IPS-11a (cell line): ENCODE measurements at regions not wholly inside any gene's neighbourhood (a gene's known extent, or its start where the extent isn't known, plus 50 kb on each side); places are given as distances from the start of the nearest gene placed in this dataset.

Experiments
- H3K4me3 ChIP-seq: one replicate; pipeline ENCODE4 v1.5.1; 2013; ENCODE audit warnings: low read depth, low read length, control low read depth

DNA sequence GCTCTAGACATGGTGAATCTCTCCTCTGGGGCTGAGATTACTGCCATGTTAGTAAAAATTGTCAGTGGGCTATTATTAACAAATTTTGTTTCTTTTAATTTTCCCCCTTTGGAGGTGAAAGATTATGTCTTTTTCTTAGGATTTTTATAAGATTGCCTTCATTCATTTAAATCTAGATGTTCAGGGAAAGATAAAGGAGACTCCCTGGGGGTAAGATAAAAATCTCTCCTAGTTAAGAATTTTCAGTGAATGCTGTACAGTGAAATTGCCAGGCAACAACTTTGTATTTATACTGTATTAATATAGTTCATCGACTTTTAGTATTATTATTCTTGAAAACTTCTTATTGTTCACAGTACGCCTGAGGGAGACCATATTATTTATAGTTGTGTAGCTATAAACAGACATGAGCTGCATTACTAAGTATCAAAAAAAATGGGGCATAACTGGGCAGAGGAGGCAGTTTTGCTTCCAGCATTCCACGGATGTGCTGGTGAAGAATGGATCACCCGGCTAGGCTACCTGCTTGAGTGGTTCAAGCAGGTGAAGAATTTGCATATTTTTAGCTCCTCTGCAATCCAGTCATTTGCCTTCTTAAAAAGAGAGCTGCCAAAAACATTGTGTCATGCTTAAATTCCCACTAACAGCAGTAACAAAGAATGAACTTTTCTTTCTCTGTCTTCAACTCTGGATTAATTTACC, 552.1 kb downstream of the DNAJB9 start:
- H3K4me3 ChIP-seq: no peak overlapping the region

DNA sequence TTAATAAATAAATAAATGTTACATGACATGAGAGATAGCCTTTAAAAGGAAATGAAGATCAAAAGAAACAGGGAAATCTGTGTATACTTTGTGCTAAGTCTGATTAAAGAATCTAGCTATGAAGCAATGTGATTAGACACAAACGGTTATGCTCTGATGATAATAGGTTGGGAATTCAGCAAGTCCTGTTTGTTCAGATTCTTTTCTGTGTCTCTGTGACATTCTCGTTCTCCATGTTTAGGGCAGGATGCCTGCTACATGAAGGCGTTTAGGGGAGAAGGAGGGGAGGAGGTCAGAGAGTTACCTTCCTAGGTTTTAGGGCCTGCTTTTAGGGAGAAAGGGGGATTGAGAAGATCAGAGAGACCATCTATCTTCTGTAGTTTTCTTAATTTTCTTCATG, 555.3 kb downstream of the DNAJB9 start:
- no peak overlapping the region for H3K4me3 ChIP-seq

DNA sequence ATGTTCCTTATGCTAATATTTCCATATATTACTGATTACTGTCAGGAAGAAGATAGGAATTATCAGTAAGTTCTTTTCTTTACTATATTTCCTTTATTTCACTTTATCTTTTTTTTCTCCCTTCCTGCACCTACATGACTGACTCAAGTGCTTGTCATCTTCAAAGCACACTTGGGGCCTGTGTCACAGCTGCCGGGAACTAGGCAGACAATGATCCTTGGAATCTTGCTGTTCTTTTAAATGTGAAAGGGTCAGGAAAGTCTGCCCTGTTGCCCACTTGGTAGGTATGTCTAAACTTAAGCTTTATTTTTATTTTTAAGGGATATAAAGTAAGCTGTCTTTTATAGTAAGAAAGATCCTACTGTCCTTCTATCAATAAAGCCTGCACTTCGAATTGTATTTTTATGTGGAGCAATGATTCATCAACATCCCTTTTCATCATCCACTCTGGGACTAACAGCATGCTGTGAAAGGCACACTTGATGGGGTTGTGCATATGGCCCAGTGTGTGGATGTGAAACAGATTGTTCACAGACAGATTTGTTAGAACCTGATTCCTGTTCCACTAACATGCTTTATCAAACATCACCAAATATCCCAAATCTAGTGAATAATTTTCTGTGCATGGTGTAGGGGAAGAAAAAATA, 556.9 kb downstream of the DNAJB9 start:
- no peak overlapping the region for H3K4me3 ChIP-seq

DNA sequence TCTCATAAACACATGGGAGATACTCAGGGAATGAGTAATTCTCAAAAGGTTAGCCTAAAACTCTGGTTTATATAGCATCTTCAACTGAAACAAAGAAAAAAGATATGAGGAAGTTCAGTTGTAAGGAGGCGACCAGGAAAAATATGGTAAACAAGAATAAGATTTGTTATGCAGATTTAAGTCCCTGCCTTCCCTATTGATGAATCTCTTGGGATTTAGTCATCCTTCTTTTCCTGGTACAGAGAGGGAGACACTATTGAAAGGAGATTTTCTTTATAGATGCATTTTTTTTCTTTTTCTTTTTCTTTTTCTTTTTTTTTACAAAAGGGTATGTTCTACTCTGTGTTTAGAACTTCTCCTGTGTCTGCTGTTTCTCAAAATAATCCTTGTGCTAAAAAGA, 557.5 kb downstream of the DNAJB9 start:
- no peak overlapping the region for H3K4me3 ChIP-seq

DNA sequence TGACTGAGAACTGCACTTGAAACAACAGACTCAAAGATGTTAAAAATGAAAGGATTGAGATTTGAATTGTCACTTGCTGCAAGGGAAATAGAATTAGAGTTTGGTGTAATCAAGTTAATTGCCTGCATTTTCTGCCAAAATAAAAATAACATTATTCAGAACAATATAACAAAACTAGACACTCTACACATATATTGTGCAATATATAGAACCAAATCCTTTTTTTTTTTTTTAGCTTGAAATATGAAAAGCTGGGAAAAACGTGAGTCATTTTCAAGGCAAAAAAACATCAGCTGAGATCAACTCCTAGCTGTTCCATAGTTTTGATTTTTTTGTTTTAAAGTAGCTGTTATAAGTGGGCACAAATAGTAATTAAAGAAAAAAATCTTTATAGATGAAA, 561.5 kb downstream of the DNAJB9 start:
- no peak overlapping the region for H3K4me3 ChIP-seq

DNA sequence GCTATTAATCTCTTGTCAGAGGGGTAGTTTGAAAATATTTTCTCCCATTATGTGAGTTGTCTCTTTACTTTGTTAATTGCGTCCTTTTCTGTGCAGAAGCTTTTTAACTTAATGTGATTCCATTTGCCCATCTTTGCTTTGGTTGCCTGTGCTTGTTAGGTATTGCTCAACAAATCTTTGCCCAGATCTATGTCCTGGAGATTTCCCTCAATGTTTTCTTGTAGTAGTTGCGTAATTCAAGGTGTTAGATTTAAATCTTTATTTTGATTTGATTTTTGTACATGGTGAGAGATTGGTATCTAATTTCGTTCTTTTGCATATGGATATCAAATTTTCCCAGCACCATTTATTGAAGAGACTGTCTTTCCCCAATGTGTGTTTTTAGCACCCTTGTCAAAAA, 567.2 kb downstream of the DNAJB9 start:
- H3K4me3 ChIP-seq: no peak overlapping the region

DNA sequence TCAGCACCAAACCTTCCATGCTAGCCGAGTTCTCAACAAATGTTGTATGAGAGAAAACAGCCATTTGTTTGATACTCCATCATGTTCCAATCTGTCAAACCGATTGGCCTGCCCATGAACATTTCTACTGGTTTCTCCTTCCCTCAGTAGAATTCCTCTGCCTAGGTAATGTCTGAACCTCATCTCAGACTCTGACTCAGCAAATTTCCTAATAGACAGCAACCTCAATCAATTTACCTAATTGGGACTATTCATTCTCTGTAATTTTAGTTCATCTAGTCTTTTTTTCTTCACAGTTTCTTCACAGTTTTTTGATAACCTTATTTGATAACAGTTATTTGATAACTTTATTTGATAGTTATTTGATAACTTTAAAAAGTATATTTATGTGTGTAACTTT, 585.1 kb downstream of the DNAJB9 start:
- H3K4me3 ChIP-seq: no peak overlapping the region

DNA sequence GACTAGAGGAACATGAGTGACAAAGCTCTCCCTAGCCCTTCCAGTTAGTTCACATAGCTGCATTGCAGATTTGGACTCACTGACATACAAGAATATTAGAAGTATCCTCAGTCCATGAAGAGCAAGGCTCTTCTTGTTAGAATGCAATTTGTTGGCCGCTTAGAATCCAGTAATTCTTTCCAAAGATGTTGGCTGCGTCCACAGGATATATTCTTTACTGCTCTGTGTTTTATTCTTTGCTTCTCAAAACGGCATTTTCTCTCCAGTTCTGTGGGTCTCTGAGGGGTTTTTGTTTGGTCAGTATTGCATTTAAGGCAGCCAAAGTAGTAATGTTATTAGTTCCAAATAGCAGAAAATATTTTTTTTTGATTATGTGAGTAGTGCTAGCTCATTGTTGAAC, 588.6 kb downstream of the DNAJB9 start:
- H3K4me3 ChIP-seq: no peak overlapping the region

DNA sequence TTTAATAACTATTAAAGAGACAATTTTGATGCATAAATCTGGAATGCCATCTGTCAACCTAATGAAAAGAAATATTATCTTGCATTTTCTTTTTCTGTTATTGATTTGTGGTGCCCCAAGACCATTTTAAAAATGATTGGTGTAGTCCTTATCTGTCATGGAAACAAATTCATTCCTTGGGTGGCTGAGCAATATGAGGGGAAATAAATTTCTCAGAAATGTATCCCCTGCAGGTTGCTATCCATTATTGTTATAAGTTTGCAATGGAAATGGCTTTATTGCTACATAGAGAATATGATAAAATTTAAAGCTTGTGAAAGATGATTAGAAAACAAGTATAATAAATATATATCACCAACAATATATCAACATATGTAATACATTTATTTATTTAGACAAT, 607.0 kb downstream of the DNAJB9 start:
- H3K4me3 ChIP-seq: no peak overlapping the region

DNA sequence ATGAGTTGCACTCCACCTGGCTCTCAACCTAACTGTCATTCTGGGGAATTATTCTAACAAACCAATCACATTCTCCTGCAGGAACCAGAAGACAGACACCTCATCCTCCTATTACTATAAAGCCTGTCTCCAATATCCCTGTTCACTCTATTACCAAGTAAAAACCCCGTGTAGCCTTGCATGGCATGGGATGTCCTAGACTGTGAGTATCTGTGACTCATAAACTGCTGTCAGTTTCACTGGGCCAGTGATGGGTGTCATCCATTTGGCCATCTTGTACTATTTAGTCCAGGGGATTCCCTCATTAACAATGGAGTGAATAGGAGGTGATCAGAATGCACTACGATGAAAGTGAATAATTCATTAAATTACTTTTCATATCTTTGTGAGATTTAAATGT, 608.7 kb downstream of the DNAJB9 start:
- H3K4me3 ChIP-seq: no peak overlapping the region

DNA sequence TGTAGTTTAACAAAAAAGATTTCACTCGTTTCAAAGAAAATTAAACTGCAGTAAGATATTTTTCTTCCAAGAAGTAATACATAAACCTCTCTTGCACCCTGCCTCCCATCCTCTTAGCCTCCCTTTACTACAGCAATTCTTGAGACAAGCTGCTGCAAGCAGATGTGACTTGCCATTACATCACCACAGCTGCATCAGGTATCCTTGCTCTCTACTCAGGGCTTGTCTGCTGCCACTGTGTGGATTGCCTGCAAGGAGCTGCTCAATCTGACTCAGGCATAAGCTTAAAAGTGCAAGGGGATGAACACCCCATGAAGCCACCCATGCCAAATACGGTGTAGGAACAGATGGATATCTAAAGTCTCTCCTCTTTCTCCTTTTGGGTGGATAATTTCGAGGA, 609.9 kb downstream of the DNAJB9 start:
- H3K4me3 ChIP-seq: no peak overlapping the region

DNA sequence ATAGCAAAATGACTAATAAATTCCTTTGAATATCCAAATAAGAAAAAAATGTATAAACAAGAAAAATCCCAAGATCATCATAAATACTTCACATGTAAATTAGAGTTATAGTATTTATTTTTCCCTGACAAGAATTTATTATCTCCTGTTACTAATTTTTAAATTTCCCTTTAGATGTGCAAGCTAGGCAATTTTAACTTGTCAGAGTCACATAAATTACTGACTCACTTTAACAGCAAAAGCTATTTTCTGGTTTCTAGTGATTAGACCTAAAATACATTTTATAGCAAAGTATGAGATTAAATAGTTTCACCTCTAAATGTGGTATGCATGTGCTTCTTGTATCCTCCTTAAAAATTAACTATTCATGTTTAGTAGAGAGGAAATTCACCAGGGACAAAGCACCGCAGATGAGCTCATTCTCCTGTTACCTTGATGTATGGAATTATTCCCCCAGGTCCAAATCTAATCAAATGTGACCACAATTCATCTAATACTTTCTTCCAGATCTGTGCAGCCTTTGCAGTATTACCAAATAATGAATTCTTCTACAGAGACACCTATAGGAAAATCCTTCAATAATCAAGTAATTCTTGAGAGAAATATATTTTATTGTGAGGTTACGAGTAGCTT, 621.2 kb downstream of the DNAJB9 start:
- H3K4me3 ChIP-seq: no peak overlapping the region

DNA sequence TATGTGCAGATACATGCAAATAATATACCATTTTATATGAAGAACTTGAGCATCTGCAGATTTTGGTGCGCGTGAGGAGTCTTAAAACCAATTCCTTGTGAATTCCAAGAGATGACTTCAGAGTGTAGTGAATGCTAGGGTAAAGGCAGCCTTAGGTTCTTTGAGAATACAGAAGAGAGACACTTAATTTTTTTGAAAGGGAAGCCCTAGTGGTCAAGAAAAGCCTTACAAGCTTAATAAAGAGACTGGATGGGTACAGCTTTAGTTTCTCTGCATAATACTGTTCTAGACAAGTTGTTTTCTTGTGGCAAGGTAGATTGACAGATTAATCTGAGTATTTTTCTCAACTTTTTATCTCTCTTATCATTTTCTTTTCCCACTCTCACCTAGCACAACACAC, 636.5 kb downstream of the DNAJB9 start:
- H3K4me3 ChIP-seq: no peak overlapping the region

DNA sequence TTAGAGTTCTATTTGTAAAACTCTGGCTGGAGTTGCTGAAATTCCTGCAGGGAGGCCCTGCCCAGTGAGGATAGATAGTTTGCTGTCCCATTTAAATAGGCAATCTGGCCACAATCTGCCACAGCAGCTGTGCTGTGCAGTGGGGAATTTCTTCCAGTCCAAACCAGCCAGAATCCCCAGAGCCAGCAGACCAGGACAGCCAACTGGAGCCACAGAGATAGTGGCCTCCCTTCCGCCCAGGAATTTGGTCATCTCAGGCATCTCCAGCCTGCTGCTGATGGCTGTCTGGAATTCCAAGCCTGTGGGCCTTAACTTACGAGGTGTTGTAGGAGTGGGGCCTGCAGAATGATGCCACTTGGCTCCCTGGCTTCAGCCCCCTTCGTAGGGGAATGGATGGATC, 643.4 kb downstream of the DNAJB9 start:
- H3K4me3 ChIP-seq: no peak overlapping the region

DNA sequence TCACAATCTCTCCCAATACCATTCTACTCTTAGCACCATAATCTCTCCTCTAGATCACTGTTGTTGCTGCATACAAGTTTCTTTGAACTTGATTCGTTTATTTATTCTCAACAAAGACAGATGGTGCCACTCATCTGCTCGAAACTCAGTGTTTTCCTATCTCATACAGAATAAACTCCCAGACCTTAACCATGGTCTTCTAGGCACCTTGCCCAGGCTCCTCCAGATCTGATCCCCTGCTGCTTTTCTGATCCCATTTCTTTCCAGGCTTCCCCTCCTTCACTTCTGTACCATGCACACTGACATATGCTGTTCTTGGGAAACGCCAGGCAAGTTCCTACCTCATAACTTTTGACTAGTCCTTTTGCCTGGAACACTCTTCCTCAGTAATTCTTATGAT, 645.7 kb downstream of the DNAJB9 start:
- H3K4me3 ChIP-seq: no peak overlapping the region

DNA sequence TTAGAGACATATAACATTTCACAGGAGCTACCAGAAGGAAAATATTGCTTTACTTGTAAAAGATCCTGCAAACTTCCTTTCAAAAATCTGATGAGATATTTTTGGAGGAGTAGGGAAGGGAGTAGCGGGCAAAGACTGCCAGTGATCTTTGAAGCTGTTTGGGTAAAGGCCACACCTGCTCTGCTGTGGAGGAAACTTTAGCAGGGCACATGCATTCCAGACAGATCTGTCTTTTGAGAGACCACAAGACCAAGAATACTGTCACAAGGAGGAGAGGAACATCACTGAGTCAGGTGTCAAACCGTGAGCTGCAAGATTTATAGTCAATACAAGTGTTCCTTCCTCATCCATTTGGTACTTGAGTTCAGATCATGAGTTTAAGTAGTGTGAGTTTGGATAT, 654.4 kb downstream of the DNAJB9 start:
- H3K4me3 ChIP-seq: no peak overlapping the region

DNA sequence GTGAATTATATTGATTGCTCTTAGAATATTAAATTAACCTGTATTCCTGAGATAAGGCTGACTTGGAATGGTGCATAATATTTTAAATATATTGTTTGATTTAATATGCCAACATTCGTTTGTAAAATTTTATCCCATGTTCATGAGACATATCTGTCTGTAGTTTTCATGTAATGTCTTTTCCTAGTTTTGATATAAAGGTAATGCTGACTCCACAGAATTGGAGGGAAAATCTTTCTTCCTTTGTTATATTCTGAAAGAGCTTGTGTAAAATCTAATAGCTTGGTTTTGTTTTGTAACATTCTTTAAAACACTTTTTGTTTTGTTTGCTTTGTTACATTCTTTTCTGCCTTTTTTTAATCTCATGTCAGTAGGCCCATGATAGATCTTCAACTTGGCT, 657.0 kb downstream of the DNAJB9 start:
- no peak overlapping the region for H3K4me3 ChIP-seq

DNA sequence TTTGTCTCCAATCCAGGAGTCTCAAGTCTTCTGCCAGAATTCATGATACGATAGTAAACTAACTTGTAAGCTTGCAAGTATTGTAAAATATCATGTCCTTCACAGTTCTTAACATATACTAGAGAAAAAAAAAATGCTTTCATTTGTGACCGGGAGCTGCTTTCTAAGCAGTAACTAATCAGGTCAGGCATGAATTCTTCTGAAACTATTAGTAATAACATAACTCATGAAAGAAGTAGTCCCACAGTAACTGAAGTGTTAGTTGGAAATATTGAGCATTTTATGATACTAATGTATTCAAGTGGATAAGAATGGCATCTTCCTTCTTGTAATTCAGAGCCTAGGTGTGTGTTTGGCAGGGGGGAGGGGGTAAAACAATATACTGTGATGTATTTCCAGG, 665.6 kb downstream of the DNAJB9 start:
- no peak overlapping the region for H3K4me3 ChIP-seq

DNA sequence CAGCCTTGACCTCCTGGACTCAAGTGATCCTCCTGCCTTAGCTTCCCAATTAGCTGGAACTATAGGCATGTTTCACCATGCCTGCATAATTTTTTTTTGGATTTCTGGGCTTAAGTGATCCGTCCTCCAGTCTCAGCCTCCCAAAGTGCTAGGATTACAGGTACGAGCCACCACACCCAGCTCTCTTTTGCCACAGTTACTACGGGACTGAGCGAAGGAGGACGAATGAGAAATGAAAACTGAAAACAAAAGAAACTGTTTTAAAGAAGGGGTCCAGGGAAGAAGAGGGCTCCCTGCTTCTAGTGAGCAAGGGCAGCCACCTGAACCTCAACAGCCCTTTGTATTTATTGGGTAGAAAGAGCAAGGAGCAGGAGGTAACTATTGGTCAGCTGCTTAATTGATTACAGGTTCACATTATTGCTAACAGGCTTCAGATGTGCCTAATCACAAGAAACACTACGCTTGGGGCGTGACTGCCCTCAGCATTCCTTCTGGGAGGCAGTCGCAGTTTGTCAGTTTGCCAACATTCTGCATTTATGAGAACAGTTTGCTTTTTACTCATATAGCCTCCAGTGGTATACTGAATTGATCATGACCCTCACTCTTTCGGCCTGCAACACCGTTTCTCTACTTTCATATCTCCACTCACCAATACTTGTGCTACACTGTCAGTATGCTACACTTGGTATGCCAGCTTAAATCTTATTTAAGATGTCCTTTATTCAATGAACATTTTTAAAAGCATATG, 676.8 kb downstream of the DNAJB9 start:
- H3K4me3 ChIP-seq: no peak overlapping the region

DNA sequence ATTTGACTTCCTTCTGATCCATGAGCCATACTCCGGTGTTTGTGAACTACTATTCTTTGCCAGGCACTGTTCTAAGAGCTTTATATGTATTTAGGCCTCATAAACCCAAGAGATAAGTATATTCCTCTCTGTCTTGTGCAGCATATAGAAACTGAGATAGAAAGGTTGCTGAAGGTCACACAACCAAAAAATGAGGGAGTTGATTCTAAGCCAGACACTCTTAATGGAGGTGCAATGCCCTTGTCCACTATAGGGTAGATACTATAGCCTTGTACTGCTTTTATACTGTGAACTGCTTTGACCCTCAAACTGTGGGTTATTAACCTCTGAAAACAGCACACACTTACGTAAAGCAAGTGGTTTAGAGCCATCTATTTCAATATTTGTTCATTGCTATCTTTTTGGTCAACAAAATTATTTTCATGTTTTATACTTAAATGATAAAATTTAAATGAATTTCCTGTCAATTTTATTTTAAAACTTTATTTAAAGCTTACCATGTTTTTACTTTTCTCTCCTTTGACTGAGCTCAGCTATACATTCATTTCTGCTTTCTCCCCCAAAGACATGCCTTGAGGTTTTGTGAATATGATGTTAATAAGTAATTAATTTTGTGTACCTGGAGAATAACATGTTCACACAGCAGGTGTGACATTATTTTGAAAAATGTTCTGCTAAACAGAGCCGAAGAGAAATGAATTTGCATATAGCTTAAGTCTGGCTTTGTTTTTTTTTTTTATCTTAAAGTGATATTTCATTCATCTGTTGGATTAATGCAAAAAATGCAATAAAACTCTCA, 687.3 kb downstream of the DNAJB9 start:
- H3K4me3 ChIP-seq: no peak overlapping the region

DNA sequence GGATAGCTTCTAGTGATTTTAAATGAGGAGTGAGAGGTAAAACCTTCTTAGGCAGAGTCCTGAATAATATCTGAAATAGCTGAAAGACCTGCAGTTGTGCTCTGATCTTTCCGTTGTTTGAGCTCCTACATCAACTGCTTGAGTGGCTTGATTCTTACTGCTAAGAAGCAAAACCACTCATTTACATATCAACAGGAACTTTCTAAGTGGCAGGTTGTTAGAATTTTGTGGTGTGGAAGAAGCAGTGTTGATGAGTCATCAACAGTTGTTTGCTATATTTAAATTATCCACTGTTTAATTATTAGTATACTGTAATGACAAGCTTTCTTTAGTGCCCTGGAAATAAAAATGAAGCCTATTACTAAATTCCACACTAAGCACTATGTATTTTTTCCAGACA, 689.5 kb downstream of the DNAJB9 start:
- H3K4me3 ChIP-seq: no peak overlapping the region
